ENCODE measurements at regions not wholly inside any gene's neighbourhood (a gene's known extent, or its start where the extent isn't known, plus 50 kb on each side); places are given as distances from the start of the nearest gene placed in this dataset.

- TF ChIP-seq CTCF (conservative IDR thresholded peaks at IDR 0.05; ENCODE audit: low read depth, low read length) (no peak), EZH2phosphoT487 (IDR thresholded peaks at IDR 0.05; ENCODE audit: borderline replicate concordance, low read length) (no peak), EZH2 (IDR thresholded peaks at IDR 0.05; ENCODE audit: low read length, unreplicated experiment) (no peak)
These were observed 143.6 kb downstream of the VEGFA start for GRCh38 chr6:43913375-43914271.
